GM06990 (cell line): ENCODE measurements at regions not wholly inside any gene's neighbourhood (a gene's known extent, or its start where the extent isn't known, plus 50 kb on each side); places are given as distances from the start of the nearest gene placed in this dataset.

Experiments
- DNase-seq: peaks from one replicate; pipeline ENCODE4 v3.0.0-alpha.2; 2011; ENCODE audit not compliant: insufficient read length; ENCODE audit errors: extremely low read depth
- H3K27me3 ChIP-seq: replicated peaks from 2 replicates; pipeline ENCODE4 v1.6.0; 2011; ENCODE audit warnings: low read length; ENCODE audit not compliant: control insufficient read depth, insufficient read depth
- H3K36me3 ChIP-seq: 2 replicates; pipeline ENCODE4 v1.5.1; 2011; ENCODE audit warnings: low read length; ENCODE audit not compliant: control insufficient read depth, insufficient read depth
- H3K4me3 ChIP-seq: replicated peaks from 2 replicates; pipeline ENCODE4 v1.5.1; 2011; ENCODE audit warnings: low read depth, mild to moderate bottlenecking, control low read depth, low read length
- TF ChIP-seq, protein P1 (sequence below): IDR thresholded peaks from 2 replicates; pipeline ENCODE4 v1.5.1; 2011; ENCODE audit warnings: low read length, control low read depth, mild to moderate bottlenecking, inconsistent platforms; ENCODE audit not compliant: insufficient read depth, poor library complexity, severe bottlenecking

DNA sequence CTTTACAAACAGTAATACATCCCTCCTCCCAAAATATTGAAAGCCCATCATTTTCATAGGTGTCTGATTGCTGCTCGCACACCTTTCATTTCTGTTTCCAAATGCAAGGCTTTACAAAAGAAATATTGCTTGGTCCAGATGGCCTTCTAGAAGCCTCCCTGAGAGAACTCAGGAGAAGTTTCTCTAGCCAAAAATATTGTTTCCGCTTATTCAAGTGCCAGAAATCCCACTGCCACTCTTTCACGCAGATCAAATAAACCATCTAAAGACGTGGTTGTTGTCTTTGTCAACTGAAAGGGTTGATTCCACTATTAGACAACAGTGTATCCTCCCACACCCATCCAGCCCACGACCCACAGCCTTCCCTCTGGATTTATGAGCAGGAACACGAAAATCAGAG lies 96.2 kb downstream of the ZIC5 start:
- H3K4me3 ChIP-seq, result no peak overlapping the region
- no peaks in the 10 kb centered on the region for H3K27me3 ChIP-seq
- TF ChIP-seq, protein P1, sequence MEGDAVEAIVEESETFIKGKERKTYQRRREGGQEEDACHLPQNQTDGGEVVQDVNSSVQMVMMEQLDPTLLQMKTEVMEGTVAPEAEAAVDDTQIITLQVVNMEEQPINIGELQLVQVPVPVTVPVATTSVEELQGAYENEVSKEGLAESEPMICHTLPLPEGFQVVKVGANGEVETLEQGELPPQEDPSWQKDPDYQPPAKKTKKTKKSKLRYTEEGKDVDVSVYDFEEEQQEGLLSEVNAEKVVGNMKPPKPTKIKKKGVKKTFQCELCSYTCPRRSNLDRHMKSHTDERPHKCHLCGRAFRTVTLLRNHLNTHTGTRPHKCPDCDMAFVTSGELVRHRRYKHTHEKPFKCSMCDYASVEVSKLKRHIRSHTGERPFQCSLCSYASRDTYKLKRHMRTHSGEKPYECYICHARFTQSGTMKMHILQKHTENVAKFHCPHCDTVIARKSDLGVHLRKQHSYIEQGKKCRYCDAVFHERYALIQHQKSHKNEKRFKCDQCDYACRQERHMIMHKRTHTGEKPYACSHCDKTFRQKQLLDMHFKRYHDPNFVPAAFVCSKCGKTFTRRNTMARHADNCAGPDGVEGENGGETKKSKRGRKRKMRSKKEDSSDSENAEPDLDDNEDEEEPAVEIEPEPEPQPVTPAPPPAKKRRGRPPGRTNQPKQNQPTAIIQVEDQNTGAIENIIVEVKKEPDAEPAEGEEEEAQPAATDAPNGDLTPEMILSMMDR, result no peak
- DNase-seq, result no peak
- H3K36me3 ChIP-seq, result no peaks in the 10 kb centered on the region

DNA sequence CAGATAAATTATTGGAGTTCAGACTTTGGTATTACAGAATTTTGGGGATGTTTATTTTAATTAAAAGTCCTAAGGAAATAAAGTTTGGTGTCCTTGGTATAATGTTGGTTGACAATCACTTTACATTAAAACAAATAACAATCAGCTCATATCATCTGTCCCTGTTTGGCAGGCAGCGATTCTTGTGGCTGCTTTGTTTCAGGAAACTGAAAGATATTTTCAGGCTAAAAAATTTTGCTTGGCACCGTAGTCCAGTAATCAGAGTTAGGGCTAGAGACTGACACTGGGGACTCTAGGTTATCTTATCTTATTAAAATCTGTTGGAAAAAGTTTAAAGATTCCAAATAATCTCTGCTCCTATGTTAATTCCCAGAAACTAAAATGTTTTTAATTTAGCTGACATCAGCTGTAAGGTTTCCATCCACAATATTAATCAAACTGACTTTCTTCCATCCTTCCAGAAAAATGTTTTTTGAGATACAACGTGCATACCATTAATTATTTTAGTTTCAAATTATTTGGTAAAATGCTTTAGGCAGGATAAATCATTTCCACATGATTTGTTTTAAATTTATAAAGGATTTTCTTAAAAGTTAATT lies 97.6 kb downstream of the ZIC5 start:
- Histone ChIP-seq H3K4me3 (no peak overlapping the region), H3K27me3 (no peaks in the 10 kb centered on the region), H3K36me3 (no peaks in the 10 kb centered on the region)
- DNase-seq, result no peak
- TF ChIP-seq, protein P1, result no peak

- Histone ChIP-seq H3K4me3 (no peak overlapping the region), H3K36me3 (no peaks in the 10 kb centered on the region), H3K27me3 (no peaks in the 10 kb centered on the region)
- TF ChIP-seq, protein P1, result no peak
- no peak for DNase-seq
These were observed 98.4 kb downstream of the ZIC5 start for GRCh38 chr13:99873141-99873540.

DNA sequence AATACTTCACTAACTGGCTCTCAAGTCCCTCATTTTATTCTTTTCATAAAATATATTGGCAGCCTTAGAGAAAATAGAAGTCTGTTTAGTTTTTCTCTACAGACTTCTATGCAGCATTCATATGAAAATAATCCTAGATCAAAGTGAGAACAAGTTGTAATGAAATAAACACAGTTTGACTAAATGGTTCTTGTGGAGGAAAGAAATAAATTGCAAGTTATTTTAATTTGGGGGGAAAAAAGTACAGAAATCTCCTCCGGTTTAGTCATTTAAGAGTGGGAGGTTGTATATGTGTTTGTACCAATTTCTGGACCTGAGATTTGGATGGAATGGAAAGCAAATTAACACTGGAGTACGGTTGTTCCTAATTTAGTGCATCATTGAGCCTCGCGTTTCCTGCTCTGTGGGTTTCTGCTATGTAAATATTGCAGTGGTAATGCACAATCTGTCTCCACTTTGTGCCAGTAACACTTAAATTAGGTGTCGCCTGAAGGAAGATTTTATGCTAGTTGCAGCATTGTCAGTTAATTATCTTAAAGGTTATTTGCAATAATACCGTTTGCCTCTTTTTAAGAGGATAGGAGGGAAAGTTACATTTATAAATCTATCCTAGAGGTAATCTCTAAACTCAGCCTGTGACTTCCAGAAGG lies 100.2 kb downstream of the ZIC5 start:
- no peak for DNase-seq
- Histone ChIP-seq H3K27me3 (no peaks in the 10 kb centered on the region), H3K4me3 (no peak overlapping the region), H3K36me3 (no peaks in the 10 kb centered on the region)
- TF ChIP-seq, protein P1, result no peak

GRCh38 chr13:99870541-99870940 lies 101.0 kb downstream of the ZIC5 start:
- TF ChIP-seq, protein P1, result no peak
- H3K4me3 ChIP-seq, result no peak overlapping the region
- no peak for DNase-seq

More at GRCh38 chr13:99870541-99870940, 101.0 kb downstream of the ZIC5 start:
- Histone ChIP-seq H3K27me3 (no peaks in the 10 kb centered on the region), H3K36me3 (no peaks in the 10 kb centered on the region)
